Fibroblast of lung (primary cell): ENCODE measurements at regions not wholly inside any gene's neighbourhood (a gene's known extent, or its start where the extent isn't known, plus 50 kb on each side); places are given as distances from the start of the nearest gene placed in this dataset.

Source experiments
- EZH2 ChIP-seq: IDR thresholded peaks from 2 replicates; pipeline ENCODE4 v1.5.1; 2012; ENCODE audit warnings: low read length, control low read depth, mild to moderate bottlenecking; ENCODE audit errors: missing control alignments
- TF ChIP-seq, protein P1 (sequence below), 2 donors: IDR thresholded peaks in 1 of 2; conservative IDR thresholded peaks in 1 of 2; 1 replicate in 1 of 2; 2 replicates in 1 of 2; pipeline ENCODE4 v1.5.1; 2011 to 2012; ENCODE audit warnings: low read length in 2 of 2, control low read depth in 1 of 2, inconsistent platforms in 1 of 2, low read depth in 1 of 2, mild to moderate bottlenecking in 1 of 2

DNA sequence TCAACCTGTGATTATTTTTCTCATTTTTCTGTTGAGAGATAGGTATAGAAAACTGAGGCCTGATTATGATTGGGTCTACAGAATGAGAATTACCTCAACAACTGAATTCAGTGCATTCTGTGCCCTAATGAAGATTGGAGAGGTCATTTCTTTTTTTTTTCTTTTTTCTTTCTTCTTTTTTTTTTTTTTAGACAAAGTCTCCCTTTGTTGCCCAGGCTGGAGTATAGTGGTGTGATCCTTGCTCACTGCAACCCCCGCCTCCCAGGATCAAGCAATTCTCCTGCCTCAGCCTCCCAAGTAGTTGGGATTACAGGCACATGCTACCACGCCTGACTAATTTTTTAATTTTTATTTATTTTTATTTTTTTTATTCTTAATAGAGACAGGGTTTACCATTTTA is 95.0 kb upstream of the ARMC3 start:
- TF ChIP-seq, protein P1, sequence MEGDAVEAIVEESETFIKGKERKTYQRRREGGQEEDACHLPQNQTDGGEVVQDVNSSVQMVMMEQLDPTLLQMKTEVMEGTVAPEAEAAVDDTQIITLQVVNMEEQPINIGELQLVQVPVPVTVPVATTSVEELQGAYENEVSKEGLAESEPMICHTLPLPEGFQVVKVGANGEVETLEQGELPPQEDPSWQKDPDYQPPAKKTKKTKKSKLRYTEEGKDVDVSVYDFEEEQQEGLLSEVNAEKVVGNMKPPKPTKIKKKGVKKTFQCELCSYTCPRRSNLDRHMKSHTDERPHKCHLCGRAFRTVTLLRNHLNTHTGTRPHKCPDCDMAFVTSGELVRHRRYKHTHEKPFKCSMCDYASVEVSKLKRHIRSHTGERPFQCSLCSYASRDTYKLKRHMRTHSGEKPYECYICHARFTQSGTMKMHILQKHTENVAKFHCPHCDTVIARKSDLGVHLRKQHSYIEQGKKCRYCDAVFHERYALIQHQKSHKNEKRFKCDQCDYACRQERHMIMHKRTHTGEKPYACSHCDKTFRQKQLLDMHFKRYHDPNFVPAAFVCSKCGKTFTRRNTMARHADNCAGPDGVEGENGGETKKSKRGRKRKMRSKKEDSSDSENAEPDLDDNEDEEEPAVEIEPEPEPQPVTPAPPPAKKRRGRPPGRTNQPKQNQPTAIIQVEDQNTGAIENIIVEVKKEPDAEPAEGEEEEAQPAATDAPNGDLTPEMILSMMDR (conservative IDR thresholded peaks at IDR 0.05 in 1 of 2, IDR thresholded peaks at IDR 0.05 in 1 of 2; ENCODE audit: low read depth in 1 of 2, low read length in 2 of 2) = no peak
- no peak for TF ChIP-seq EZH2
